MCF 10A (cell line): ENCODE measurements at regions not wholly inside any gene's neighbourhood (a gene's known extent, or its start where the extent isn't known, plus 50 kb on each side); places are given as distances from the start of the nearest gene placed in this dataset.

Source experiments
- BruUV-seq: library from RNA; stranded (reverse); fragments of 400-500 nt; replicated peaks from 2 replicates; lab custom pipeline; 2021; lab: Mats Ljungman, UMichigan
- CTCF ChIA-PET: fragments of 300-600 bp; sonication (Branson Sonifier 250); formaldehyde crosslinking; extraction: SDS; loops from one replicate; lab custom pipeline; 2021; ENCODE audit warnings: antibody characterized with exemption, inconsistent platforms; lab: Yijun Ruan, JAX
- POLR2A ChIA-PET: fragments of 300-600, 350-650 bp; sonication (Branson Sonifier 250); formaldehyde crosslinking; extraction: SDS; loops from one replicate; lab custom pipeline; 2020; ENCODE audit warnings: antibody characterized with exemption, inconsistent platforms; lab: Yijun Ruan, JAX
- DNase-seq: peaks from one replicate; pipeline ENCODE4 v3.0.0-alpha.2; 2018; ENCODE audit not compliant: unreplicated experiment
- H3K27ac Mint-ChIP-seq: one replicate; pipeline ENCODE4 v1.8.0; 2022; ENCODE audit warnings: mild to moderate bottlenecking, low read depth, mixed read lengths; ENCODE audit not compliant: unreplicated experiment
- H3K27me3 Mint-ChIP-seq: one replicate; pipeline ENCODE4 v1.8.0; 2022; ENCODE audit warnings: mixed read lengths; ENCODE audit not compliant: insufficient read depth, unreplicated experiment
- H3K36me3 Mint-ChIP-seq: one replicate; pipeline ENCODE4 v1.8.0; 2022; ENCODE audit warnings: mild to moderate bottlenecking, moderate library complexity, mixed read lengths; ENCODE audit not compliant: insufficient read depth, unreplicated experiment
- H3K4me1 Mint-ChIP-seq: one replicate; pipeline ENCODE4 v1.8.0; 2022; ENCODE audit warnings: mixed read lengths; ENCODE audit not compliant: insufficient read depth, unreplicated experiment
- H3K4me3 Mint-ChIP-seq: one replicate; pipeline ENCODE4 v1.8.0; 2022; ENCODE audit warnings: mild to moderate bottlenecking, moderate library complexity, mixed read lengths; ENCODE audit not compliant: unreplicated experiment
- H3K9me3 Mint-ChIP-seq: one replicate; pipeline ENCODE4 v1.8.0; 2022; ENCODE audit warnings: mixed read lengths; ENCODE audit not compliant: unreplicated experiment
- CTCF ChIP-seq: fragments of 200-600 bp; IDR thresholded peaks from one replicate; pipeline ENCODE4 v1.8.0; 2022; ENCODE audit warnings: antibody characterized with exemption, mild to moderate bottlenecking; ENCODE audit not compliant: unreplicated experiment
- intact Hi-C: fragments of 100-400 bp; cut with micrococcal nuclease; formaldehyde crosslinking; loops from 2 replicates; pipeline ENCODE4 v1.14.1; 2022

- POLR2A ChIA-PET = no interaction called here
- Mint-ChIP-seq H3K27me3 (no peaks in the 10 kb centered on the region), H3K27ac (no peak overlapping the region), H3K36me3 (no peaks in the 10 kb centered on the region), H3K4me1 (no peaks in the 10 kb centered on the region), H3K9me3 (peaks cover 27% of the 10 kb centered on the region), H3K4me3 (no peak overlapping the region)
- CTCF ChIA-PET = no interaction called here
- no peak for DNase-seq
- no TSS peak for BruUV-seq
- TF ChIP-seq CTCF = no peak
- intact Hi-C loops = no loop called here
Observed at GRCh38 chr16:6247150-6247549, 1085.5 kb upstream of the RBFOX1 start.

- no peak for DNase-seq
- ChIA-PET CTCF (no interaction called here), POLR2A (no interaction called here)
- Mint-ChIP-seq H3K36me3 (no peaks in the 10 kb centered on the region), H3K27ac (no peak overlapping the region), H3K4me3 (no peak overlapping the region), H3K4me1 (no peaks in the 10 kb centered on the region), H3K27me3 (no peaks in the 10 kb centered on the region), H3K9me3 (peaks cover 32% of the 10 kb centered on the region)
- no TSS peak for BruUV-seq
- intact Hi-C loops = no loop called here
- no peak for TF ChIP-seq CTCF
Observed at GRCh38 chr16:6246266-6246665, 1086.4 kb upstream of the RBFOX1 start.

- Mint-ChIP-seq H3K4me1 (no peaks in the 10 kb centered on the region), H3K36me3 (no peaks in the 10 kb centered on the region), H3K27me3 (no peaks in the 10 kb centered on the region), H3K4me3 (no peak overlapping the region), H3K27ac (no peak overlapping the region), H3K9me3 (peaks cover 51% of the 10 kb centered on the region)
- ChIA-PET POLR2A (no interaction called here), CTCF (no interaction called here)
- no peak for TF ChIP-seq CTCF
- BruUV-seq = no TSS peak
- no peak for DNase-seq
- intact Hi-C loops = no loop called here
Observed at GRCh38 chr16:6232056-6232455, 1100.6 kb upstream of the RBFOX1 start.

- Mint-ChIP-seq H3K27me3 (no peaks in the 10 kb centered on the region), H3K36me3 (no peaks in the 10 kb centered on the region), H3K27ac (no peak overlapping the region), H3K4me3 (no peak overlapping the region), H3K4me1 (no peaks in the 10 kb centered on the region), H3K9me3 (peaks cover 51% of the 10 kb centered on the region)
- ChIA-PET POLR2A (no interaction called here), CTCF (no interaction called here)
- no peak for DNase-seq
- intact Hi-C loops = no loop called here
- no TSS peak for BruUV-seq
- no peak for TF ChIP-seq CTCF
Observed at GRCh38 chr16:6231398-6231797, 1101.2 kb upstream of the RBFOX1 start.
